Ovary (tissue), 7 donors: ENCODE measurements at regions not wholly inside any gene's neighbourhood (a gene's known extent, or its start where the extent isn't known, plus 50 kb on each side); places are given as distances from the start of the nearest gene placed in this dataset.
"Not testable (repeated sequence)": the region's sequence is repeated elsewhere in the genome, so short reads cannot be mapped to it uniquely, and the experiment has no call there.

Experiments
- DNase-seq, 5 donors: peaks; one replicate each; pipeline ENCODE4 v3.0.0-alpha.2; 2019 to 2020
- H3K27ac ChIP-seq, 2 donors: fragments of 200-600 bp; one replicate each; pipeline versions ENCODE4 v1.5.1 to v1.8.0; 2019 to 2022
- H3K27me3 ChIP-seq: fragments of 200-600 bp; one replicate; pipeline ENCODE4 v1.8.0; 2022
- H3K36me3 ChIP-seq: fragments of 200-600 bp; sonication (generic); one replicate; pipeline ENCODE4 v1.5.1; 2019
- H3K4me1 ChIP-seq: one replicate; pipeline ENCODE4 v1.8.1; 2013; ENCODE audit warnings: mild to moderate bottlenecking, moderate library complexity; ENCODE audit not compliant: insufficient read depth
- H3K4me3 ChIP-seq: fragments of 200-600 bp; sonication (generic); one replicate; pipeline ENCODE4 v1.5.1; 2017
- H3K9me3 ChIP-seq, 2 donors: fragments of 200-600 bp in 1 of 2; sonication (generic) in 1 of 2; one replicate each; pipeline versions ENCODE4 v1.5.1 to v1.8.1; 2013 to 2019; ENCODE audit warnings: mild to moderate bottlenecking in 1 of 2, moderate library complexity in 1 of 2
- EP300 ChIP-seq: sonication (generic); formaldehyde crosslinking; IDR thresholded peaks from one replicate; pipeline ENCODE4 v1.6.1; 2017; ENCODE audit warnings: antibody characterized with exemption
- POLR2A ChIP-seq: fragments of 450-650 bp; IDR thresholded peaks from one replicate; pipeline ENCODE4 v1.6.1; 2017; ENCODE audit warnings: antibody characterized with exemption, mild to moderate bottlenecking, moderate library complexity
- WGBS, 3 donors: extraction: QIAGEN DNeasy Blood & Tissue Kit in 1 of 3; methylation state at CpG; one replicate each; pipeline versions ENCODE4 v1.1.5 to v1.1.7; 2013 to 2017; 5-methylcytosine and 5-hydroxymethylcytosine counted together
- intact Hi-C, 4 donors: fragments of 100-400 bp; cut with DNase I; formaldehyde crosslinking; loops; one replicate each; pipeline versions ENCODE4 v1.11.0 to v1.15.1; 2022 to 2023
- TF ChIP-seq, protein P1 (sequence below), 3 donors: fragments of 450-650 bp in 2 of 3; fragments of 200-600 bp in 1 of 3; IDR thresholded peaks; one replicate each; pipeline versions ENCODE4 v1.5.1 to v1.8.0; 2016 to 2022; ENCODE audit warnings: antibody characterized with exemption in 3 of 3, mild to moderate bottlenecking in 1 of 3
- donor health status: DM: no; HTN: no; CAD: no; lungs with moderate emphysema.
- donor health status: DM: no; HTN: no; CAD: no.
- donor health status: Bipolar disorder and iron deficiency.
- donor health status: DM: no; HTN: no; CAD: no.
- donor health status: DM: yes; HTN: yes; CAD: no.

DNA sequence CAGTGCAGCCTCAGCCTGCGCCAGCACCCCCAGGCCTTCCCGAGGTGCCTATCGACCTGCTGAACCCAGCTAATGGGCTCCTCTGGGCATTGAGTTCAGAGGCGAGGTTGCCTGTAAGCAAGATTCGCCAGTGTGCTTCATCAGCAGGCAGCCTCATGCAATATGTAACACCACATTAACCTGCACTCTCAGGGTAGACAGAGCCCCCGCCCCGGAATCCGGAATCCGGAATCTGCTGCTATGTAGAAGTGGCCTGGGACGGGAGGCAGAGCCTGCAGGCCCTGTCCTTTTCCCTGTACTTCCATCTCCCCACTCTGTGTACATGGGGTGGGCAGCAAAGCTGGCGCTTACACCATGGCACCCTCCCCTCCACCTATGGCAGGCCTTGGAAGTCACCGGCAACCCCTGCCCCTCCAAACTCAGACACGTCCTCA lies 83.9 kb upstream of the RET start:
- Histone ChIP-seq H3K27me3 (no peaks in the 10 kb centered on the region), H3K36me3 (no peaks in the 10 kb centered on the region), H3K9me3 (no peaks in the 10 kb centered on the region), H3K4me3 (no peak overlapping the region), H3K27ac (no peak overlapping the region), H3K4me1 (no peaks in the 10 kb centered on the region)
- intact Hi-C loops: no loop called here
- 91 to 94% (median 91%) methylated on average over 12 to 13 of the region's 13 CpGs for WGBS, 3 donors
- TF ChIP-seq POLR2A (no peak), EP300 (no peak)
- TF ChIP-seq, protein P1, sequence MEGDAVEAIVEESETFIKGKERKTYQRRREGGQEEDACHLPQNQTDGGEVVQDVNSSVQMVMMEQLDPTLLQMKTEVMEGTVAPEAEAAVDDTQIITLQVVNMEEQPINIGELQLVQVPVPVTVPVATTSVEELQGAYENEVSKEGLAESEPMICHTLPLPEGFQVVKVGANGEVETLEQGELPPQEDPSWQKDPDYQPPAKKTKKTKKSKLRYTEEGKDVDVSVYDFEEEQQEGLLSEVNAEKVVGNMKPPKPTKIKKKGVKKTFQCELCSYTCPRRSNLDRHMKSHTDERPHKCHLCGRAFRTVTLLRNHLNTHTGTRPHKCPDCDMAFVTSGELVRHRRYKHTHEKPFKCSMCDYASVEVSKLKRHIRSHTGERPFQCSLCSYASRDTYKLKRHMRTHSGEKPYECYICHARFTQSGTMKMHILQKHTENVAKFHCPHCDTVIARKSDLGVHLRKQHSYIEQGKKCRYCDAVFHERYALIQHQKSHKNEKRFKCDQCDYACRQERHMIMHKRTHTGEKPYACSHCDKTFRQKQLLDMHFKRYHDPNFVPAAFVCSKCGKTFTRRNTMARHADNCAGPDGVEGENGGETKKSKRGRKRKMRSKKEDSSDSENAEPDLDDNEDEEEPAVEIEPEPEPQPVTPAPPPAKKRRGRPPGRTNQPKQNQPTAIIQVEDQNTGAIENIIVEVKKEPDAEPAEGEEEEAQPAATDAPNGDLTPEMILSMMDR (IDR thresholded peaks at IDR 0.05): no peak
- no peak for DNase-seq

DNA sequence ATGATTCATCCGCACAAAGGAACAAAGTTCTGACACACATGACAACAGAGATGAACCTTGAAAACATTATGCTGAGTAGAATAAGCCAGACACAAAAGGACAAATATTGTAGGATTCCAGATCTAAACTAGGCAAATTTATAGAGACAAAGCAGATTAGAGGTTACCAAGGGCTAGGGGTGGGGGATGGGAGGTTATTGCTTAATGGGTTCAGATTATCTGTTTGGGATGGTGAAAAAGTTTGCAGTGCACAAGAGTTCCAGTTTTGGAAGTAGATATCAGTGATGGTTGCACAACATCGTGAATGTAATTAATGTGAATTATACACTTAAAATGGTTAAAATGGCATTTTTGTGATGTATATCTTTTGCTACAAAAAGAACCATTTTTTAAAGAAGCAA lies 82.0 kb upstream of the RET start:
- DNase-seq, H3K4me3 ChIP-seq, intact Hi-C loops, H3K9me3 ChIP-seq, H3K36me3 ChIP-seq, H3K27ac ChIP-seq, H3K27me3 ChIP-seq, H3K4me1 ChIP-seq: not testable (repeated sequence)
- WGBS, 3 donors: 92 to 100% (median 94%) methylated on average over 1 of the region's 2 CpGs

DNA sequence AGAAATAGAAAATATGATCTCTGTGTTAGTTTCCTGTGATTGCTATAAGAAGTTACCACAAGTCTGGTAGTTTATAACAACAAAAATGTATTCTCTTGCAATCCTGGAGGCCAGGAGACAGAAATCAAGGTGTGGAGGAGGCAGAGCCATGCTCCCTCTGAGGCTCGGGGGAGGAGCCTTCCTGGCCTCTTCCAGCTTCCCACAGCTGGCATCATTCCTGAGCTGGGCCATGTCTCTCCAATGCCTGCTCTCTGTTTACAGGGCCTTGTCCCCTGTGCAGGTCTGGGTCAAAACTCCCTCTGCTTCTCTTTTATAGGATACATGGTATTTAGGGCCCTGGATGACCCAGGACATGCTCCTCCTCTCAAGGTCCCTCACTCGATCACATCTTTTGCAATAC lies 81.3 kb upstream of the RET start:
- H3K27me3 ChIP-seq: no peaks in the 10 kb centered on the region
- DNase-seq: no peak
- no peaks in the 10 kb centered on the region for H3K4me1 ChIP-seq
- H3K27ac ChIP-seq: no peak overlapping the region
- 32 to 55% (median 47%) methylated on average over 2 of the region's 2 CpGs for WGBS, 3 donors
- TF ChIP-seq POLR2A (no peak), EP300 (no peak)
- TF ChIP-seq, protein P1 (IDR thresholded peaks at IDR 0.05): no peak
- H3K36me3 ChIP-seq: no peaks in the 10 kb centered on the region
- H3K9me3 ChIP-seq: no peaks in the 10 kb centered on the region
- no peak overlapping the region for H3K4me3 ChIP-seq
- intact Hi-C loops: no loop called here

DNA sequence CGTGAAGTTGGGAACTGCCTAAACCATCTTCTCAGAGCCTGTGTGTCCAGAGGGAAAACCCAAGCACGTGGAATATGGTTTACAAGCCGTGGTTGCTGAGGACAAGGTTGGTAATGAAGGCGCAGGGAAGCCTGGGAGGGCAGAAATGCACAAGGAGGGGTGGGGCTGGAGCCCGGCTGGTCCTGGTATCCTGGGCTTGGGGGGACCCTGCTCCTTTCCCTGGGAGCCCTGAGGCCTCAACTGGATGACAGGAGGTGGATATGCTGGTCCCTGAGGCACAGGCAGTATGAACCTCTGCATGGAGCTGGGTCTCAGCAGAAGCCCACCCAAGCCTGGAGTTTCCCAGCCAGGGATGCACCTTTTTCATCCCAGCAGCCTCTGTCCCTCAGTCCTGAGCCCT lies 80.3 kb upstream of the RET start:
- Histone ChIP-seq H3K4me3 (no peak overlapping the region), H3K27ac (no peak overlapping the region), H3K36me3 (no peaks in the 10 kb centered on the region), H3K27me3 (no peaks in the 10 kb centered on the region), H3K9me3 (no peaks in the 10 kb centered on the region), H3K4me1 (no peaks in the 10 kb centered on the region)
- DNase-seq: no peak
- TF ChIP-seq, protein P1 (IDR thresholded peaks at IDR 0.05): no peak
- no peak for TF ChIP-seq POLR2A
- no peak for TF ChIP-seq EP300
- 74 to 95% (median 89%) methylated on average over 5 of the region's 5 CpGs for WGBS, 3 donors
- intact Hi-C loops: no loop called here

DNA sequence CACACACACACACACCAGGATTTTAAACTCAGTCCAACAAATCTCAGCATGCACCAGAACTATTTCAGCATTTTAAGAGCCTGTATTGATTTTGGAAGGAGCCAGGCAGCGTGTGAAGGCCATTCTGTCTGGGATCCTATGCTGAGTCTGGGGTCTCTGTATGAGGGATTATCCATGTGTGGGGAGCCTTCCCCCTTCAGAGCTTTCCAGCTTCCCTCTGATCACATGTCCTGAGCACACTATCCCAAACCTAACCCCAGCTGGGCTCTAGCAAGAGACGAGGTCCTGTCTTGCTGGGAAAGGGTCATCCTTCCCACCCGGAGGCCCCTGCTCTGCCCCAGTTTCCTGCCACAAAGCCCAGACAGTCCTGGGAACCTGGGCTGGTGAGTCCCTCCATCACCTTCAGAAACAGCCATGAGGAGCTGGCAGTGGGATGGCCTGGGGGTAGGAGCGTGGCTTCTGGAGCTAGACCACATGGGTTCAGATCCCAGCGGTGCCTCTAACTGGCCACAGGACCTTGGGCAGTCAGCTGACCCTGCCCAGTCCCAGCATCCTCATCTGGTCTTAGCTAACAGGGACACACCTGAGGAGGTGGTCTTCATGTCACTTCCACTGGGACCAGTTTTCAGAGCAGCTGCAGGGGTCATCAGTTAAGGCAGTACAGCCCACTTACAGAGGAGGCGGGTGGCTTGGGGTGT lies 79.6 kb upstream of the RET start:
- no peak overlapping the region for H3K27ac ChIP-seq
- WGBS, 3 donors: 80 to 87% (median 83%) methylated on average over 6 of the region's 6 CpGs
- H3K4me3 ChIP-seq: no peak overlapping the region
- DNase-seq: peak in 1 of 5 donors; percentile 7
- no peaks in the 10 kb centered on the region for H3K36me3 ChIP-seq
- TF ChIP-seq EP300 (no peak), POLR2A (no peak)
- TF ChIP-seq, protein P1 (IDR thresholded peaks at IDR 0.05): no peak
- H3K27me3 ChIP-seq: no peaks in the 10 kb centered on the region
- H3K9me3 ChIP-seq: no peaks in the 10 kb centered on the region
- H3K4me1 ChIP-seq: no peaks in the 10 kb centered on the region
- intact Hi-C loops: no loop called here
